Brain microvascular endothelial cell (primary cell): ENCODE measurements at regions not wholly inside any gene's neighbourhood (a gene's known extent, or its start where the extent isn't known, plus 50 kb on each side); places are given as distances from the start of the nearest gene placed in this dataset.

Source experiments
- DNase-seq: peaks from one replicate; pipeline ENCODE4 v3.0.0-alpha.2; 2020
- H3K27ac ChIP-seq: fragments of 250-450 bp; sonication (Bioruptor Pico); 2 replicates; pipeline ENCODE4 v1.5.1; 2020; ENCODE audit warnings: mild to moderate bottlenecking, moderate library complexity
- H3K27me3 ChIP-seq: fragments of 250-450 bp; sonication (Bioruptor Pico); replicated peaks from 2 replicates; pipeline ENCODE4 v1.5.1; 2020; ENCODE audit warnings: mild to moderate bottlenecking
- H3K36me3 ChIP-seq: fragments of 250-450 bp; sonication (Bioruptor Pico); replicated peaks from 2 replicates; pipeline ENCODE4 v1.5.1; 2020; ENCODE audit warnings: mild to moderate bottlenecking
- H3K4me3 ChIP-seq: 2 replicates; pipeline ENCODE4 v1.5.1; 2011; ENCODE audit warnings: low read depth, mild to moderate bottlenecking, control low read depth, low read length, moderate library complexity
- in situ Hi-C: cut with HindIII; loops from 2 replicates; pipeline ENCODE4 v1.10.0; 2017; ENCODE audit warnings: low sequenced_read_pairs, low pct_ligation_motif_present
- TF ChIP-seq, protein P1 (sequence below): IDR thresholded peaks from 2 replicates; pipeline ENCODE4 v1.5.1; 2011; ENCODE audit warnings: low read depth, mild to moderate bottlenecking, moderate library complexity, low read length, control low read depth, inconsistent platforms; ENCODE audit errors: missing control alignments

DNA sequence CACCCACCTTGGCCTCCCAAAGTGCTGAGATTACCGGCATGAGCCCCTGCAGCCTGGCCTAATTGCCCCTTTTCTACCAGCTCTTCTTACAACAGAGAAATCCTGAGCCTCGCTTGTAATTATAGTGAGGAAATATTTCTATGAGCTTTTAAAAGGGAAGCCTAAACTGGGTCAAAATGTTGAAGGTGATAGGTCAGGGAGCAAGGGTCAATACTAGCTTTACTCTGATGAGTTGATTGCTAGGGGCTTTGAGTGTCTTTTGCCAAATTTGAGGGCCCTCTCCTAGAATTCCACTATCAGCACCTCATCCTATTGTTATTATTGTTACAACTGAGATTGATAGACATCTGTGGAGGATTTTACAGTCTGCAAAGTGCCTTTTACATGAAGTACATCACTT lies 62.4 kb upstream of the PIAS1 start:
- Histone ChIP-seq H3K36me3 (no peaks in the 10 kb centered on the region), H3K27me3 (peaks cover 1% of the 10 kb centered on the region), H3K27ac (no peak overlapping the region), H3K4me3 (no peak overlapping the region)
- no peak for DNase-seq
- in situ Hi-C loops: no loop called here
- TF ChIP-seq, protein P1, sequence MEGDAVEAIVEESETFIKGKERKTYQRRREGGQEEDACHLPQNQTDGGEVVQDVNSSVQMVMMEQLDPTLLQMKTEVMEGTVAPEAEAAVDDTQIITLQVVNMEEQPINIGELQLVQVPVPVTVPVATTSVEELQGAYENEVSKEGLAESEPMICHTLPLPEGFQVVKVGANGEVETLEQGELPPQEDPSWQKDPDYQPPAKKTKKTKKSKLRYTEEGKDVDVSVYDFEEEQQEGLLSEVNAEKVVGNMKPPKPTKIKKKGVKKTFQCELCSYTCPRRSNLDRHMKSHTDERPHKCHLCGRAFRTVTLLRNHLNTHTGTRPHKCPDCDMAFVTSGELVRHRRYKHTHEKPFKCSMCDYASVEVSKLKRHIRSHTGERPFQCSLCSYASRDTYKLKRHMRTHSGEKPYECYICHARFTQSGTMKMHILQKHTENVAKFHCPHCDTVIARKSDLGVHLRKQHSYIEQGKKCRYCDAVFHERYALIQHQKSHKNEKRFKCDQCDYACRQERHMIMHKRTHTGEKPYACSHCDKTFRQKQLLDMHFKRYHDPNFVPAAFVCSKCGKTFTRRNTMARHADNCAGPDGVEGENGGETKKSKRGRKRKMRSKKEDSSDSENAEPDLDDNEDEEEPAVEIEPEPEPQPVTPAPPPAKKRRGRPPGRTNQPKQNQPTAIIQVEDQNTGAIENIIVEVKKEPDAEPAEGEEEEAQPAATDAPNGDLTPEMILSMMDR: no peak

- DNase-seq: no peak
- Histone ChIP-seq H3K27me3 (peaks cover 1% of the 10 kb centered on the region), H3K4me3 (no peak overlapping the region), H3K36me3 (no peaks in the 10 kb centered on the region), H3K27ac (no peak overlapping the region)
- TF ChIP-seq, protein P1: no peak
- in situ Hi-C loops: no loop called here
These were observed 61.7 kb upstream of the PIAS1 start for GRCh38 chr15:67992411-67992810.

- in situ Hi-C loops: no loop called here
- Histone ChIP-seq H3K27ac (no peak overlapping the region), H3K27me3 (peaks cover 1% of the 10 kb centered on the region), H3K4me3 (no peak overlapping the region), H3K36me3 (no peaks in the 10 kb centered on the region)
- DNase-seq: no peak
- TF ChIP-seq, protein P1: no peak
These were observed 61.3 kb upstream of the PIAS1 start for GRCh38 chr15:67992834-67993233.

DNA sequence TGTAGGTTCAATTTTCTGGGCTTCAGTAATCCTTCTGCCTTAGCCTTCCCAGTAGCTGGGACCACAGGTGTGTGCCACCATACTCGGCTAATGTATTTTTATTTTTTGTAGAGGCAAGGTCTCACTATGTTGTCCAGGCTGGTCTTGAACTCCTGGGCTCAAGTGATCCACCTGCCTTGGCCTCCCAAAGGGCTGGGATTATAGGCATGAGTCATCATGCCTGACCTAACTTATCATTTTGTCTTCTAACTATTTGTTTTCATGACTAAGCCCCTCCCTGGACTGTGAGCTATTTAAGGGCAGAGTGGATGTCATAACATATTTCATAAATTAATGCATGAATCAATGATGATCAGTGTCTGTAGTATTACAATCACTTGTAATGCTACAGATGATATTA lies 56.1 kb upstream of the PIAS1 start:
- Histone ChIP-seq H3K36me3 (no peaks in the 10 kb centered on the region), H3K27ac (peak overlapping the region; percentile 52), H3K4me3 (no peak overlapping the region), H3K27me3 (no peaks in the 10 kb centered on the region)
- DNase-seq: peak; percentile 61
- TF ChIP-seq, protein P1: no peak
- in situ Hi-C loops: no loop called here

DNA sequence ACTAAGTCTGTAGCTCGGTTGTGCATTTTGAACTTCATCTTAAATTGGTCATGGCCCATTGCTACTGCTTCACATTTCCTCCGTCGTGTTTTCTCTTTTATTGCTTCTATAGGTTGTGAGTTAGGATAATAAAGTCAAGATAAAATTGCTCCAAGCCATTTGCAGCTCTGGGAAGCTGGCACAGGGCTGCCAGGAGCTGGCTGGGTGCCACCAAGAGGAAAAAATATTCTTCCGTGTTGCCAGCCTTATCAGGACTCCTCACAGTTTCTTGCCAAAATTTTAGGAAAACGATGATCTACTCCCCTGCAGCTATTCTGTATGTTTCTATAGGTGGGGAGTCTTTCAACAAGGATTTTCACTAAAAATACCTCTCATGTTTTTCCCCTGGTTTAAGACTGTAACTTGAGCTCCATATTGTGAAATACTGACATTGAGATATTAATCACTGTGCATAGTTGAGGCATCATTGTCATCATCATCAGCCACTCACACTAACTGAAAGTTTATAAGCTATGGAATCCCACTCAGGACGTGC lies 55.4 kb upstream of the PIAS1 start:
- TF ChIP-seq, protein P1: no peak
- no peak overlapping the region for H3K4me3 ChIP-seq
- peak; percentile 37 for DNase-seq

GRCh38 chr15:67999320-68000100 lies 54.6 kb upstream of the PIAS1 start:
- Histone ChIP-seq H3K4me3 (no peak overlapping the region), H3K27me3 (no peaks in the 10 kb centered on the region), H3K36me3 (no peaks in the 10 kb centered on the region), H3K27ac (peak overlapping the region; percentile 52)
- in situ Hi-C loops: no loop called here
- no peak for DNase-seq
- TF ChIP-seq, protein P1: no peak

More for the DNA sequence above, 55.4 kb upstream of the PIAS1 start:
- no peaks in the 10 kb centered on the region for H3K36me3 ChIP-seq
- in situ Hi-C loops: no loop called here
- H3K27me3 ChIP-seq: no peaks in the 10 kb centered on the region
- peak overlapping the region; percentile 52 for H3K27ac ChIP-seq
